Endodermal cell (in vitro differentiated cells): ENCODE measurements at regions not wholly inside any gene's neighbourhood (a gene's known extent, or its start where the extent isn't known, plus 50 kb on each side); places are given as distances from the start of the nearest gene placed in this dataset.

Experiments
- DNase-seq: peaks from one replicate; pipeline ENCODE4 v3.0.0-alpha.2; 2017
- H3K27ac ChIP-seq: 2 replicates; pipeline ENCODE4 v1.5.1; 2013; ENCODE audit warnings: mild to moderate bottlenecking, low read depth, low read length, moderate library complexity
- H3K27me3 ChIP-seq: 2 replicates; pipeline ENCODE4 v1.6.1; 2013; ENCODE audit warnings: mild to moderate bottlenecking, low read length, moderate library complexity; ENCODE audit not compliant: insufficient read depth, control insufficient read depth, poor library complexity, severe bottlenecking
- H3K36me3 ChIP-seq: 2 replicates; pipeline ENCODE4 v1.7.0; 2013; ENCODE audit warnings: mild to moderate bottlenecking, low read length, moderate library complexity; ENCODE audit not compliant: control insufficient read depth, insufficient read depth
- H3K4me1 ChIP-seq: one replicate; pipeline ENCODE4 v1.7.0; 2013; ENCODE audit warnings: low read length; ENCODE audit not compliant: control insufficient read depth, insufficient read depth
- H3K4me3 ChIP-seq: 2 replicates; pipeline ENCODE4 v1.5.1; 2013; ENCODE audit warnings: mild to moderate bottlenecking, low read length, moderate library complexity
- H3K9ac ChIP-seq: 2 replicates; pipeline ENCODE4 v1.6.1; 2013; ENCODE audit warnings: mild to moderate bottlenecking, low read length, moderate library complexity; ENCODE audit not compliant: poor library complexity, severe bottlenecking; ENCODE audit errors: extremely low read depth
- H3K9me3 ChIP-seq: 2 replicates; pipeline ENCODE4 v1.6.1; 2013; ENCODE audit warnings: mild to moderate bottlenecking, low read length, moderate library complexity; ENCODE audit not compliant: control insufficient read depth
- H3K27ac Mint-ChIP-seq: 2 replicates; pipeline ENCODE4 v1.8.0; 2020; ENCODE audit warnings: mixed read lengths
- H3K27me3 Mint-ChIP-seq: 2 replicates; pipeline ENCODE4 v1.8.0; 2021; ENCODE audit warnings: mild to moderate bottlenecking, mixed read lengths; ENCODE audit not compliant: insufficient read depth
- H3K36me3 Mint-ChIP-seq: 2 replicates; pipeline ENCODE4 v1.8.0; 2020; ENCODE audit warnings: low read depth, mixed read lengths
- H3K4me1 Mint-ChIP-seq: 2 replicates; pipeline ENCODE4 v1.8.0; 2020; ENCODE audit warnings: mixed read lengths
- H3K4me3 Mint-ChIP-seq: 2 replicates; pipeline ENCODE4 v1.8.0; 2020; ENCODE audit warnings: mild to moderate bottlenecking, moderate library complexity, mixed read lengths
- H3K9me3 Mint-ChIP-seq: 2 replicates; pipeline ENCODE4 v1.8.0; 2020; ENCODE audit warnings: mild to moderate bottlenecking, mixed read lengths
- WGBS, 2 experiments: methylation state at CpG; one replicate each; pipeline versions ENCODE4 v1.1.5 to v1.1.7; 2013; ENCODE audit warnings: missing lambda C conversion rate in 2 of 2, mixed read lengths in 1 of 2; ENCODE audit not compliant: insufficient coverage in 1 of 2, insufficient read length in 1 of 2; 5-methylcytosine and 5-hydroxymethylcytosine counted together
- TF ChIP-seq, protein P1 (sequence below): fragments of 200-600 bp; sonication (generic); conservative IDR thresholded peaks from 2 replicates; pipeline ENCODE4 v1.5.0; 2021; ENCODE audit warnings: antibody characterized with exemption, mild to moderate bottlenecking

DNA sequence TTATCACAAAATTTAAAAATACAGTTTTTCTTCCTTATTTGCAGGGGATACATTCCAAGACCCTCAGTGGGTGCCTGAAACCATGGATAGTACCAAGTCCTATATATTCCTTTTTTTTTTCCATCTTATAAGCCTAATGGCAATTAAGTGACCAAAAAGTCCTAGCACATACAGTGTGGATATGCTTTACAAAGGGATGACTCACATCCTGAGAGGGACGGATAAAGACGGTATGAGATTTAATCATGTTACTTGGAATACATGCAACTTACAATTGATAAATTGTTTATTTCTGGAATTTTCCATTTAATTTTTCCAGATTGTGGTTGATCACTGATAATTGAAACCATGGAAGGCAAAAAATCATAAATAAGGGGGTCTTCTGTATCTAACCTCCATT is 181.2 kb upstream of the BRINP3 start:
- Mint-ChIP-seq H3K4me3 (no peak overlapping the region), H3K27me3 (no peaks in the 10 kb centered on the region), H3K4me1 (no peaks in the 10 kb centered on the region), H3K36me3 (no peaks in the 10 kb centered on the region), H3K27ac (no peak overlapping the region), H3K9me3 (no peaks in the 10 kb centered on the region)
- no peaks in the 10 kb centered on the region for H3K4me1 ChIP-seq
- no peaks in the 10 kb centered on the region for H3K36me3 ChIP-seq
- WGBS, 2 experiments = 87% methylated on average over 2 of the region's 2 CpGs; no CpG with 5 or more reads in 1 of the 2 experiments
- no peak overlapping the region for H3K9ac ChIP-seq
- TF ChIP-seq, protein P1, sequence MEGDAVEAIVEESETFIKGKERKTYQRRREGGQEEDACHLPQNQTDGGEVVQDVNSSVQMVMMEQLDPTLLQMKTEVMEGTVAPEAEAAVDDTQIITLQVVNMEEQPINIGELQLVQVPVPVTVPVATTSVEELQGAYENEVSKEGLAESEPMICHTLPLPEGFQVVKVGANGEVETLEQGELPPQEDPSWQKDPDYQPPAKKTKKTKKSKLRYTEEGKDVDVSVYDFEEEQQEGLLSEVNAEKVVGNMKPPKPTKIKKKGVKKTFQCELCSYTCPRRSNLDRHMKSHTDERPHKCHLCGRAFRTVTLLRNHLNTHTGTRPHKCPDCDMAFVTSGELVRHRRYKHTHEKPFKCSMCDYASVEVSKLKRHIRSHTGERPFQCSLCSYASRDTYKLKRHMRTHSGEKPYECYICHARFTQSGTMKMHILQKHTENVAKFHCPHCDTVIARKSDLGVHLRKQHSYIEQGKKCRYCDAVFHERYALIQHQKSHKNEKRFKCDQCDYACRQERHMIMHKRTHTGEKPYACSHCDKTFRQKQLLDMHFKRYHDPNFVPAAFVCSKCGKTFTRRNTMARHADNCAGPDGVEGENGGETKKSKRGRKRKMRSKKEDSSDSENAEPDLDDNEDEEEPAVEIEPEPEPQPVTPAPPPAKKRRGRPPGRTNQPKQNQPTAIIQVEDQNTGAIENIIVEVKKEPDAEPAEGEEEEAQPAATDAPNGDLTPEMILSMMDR = no peak
- H3K27ac ChIP-seq = no peak overlapping the region
- H3K27me3 ChIP-seq = no peaks in the 10 kb centered on the region
- no peak for DNase-seq
- H3K4me3 ChIP-seq = no peak overlapping the region
- no peaks in the 10 kb centered on the region for H3K9me3 ChIP-seq

DNA sequence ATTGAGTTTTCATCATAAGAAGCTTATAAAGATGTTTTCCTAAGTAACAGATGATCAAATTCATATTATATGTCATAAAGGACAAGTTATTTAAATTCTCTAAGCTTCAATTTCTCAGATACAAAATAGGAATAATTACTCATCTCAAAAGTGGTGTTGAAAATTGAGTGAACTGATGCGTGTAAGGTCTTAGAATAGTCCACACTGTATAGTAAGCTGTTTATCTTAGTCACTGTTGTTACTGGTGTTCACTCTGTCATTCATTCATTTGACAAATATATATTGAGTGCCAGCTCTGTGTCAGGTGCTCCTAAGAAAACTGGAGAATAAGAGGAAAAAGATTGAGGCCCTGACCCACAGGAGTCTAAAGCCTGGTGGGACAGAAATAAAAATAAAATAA is 186.3 kb upstream of the BRINP3 start:
- Histone ChIP-seq H3K4me3 (no peak overlapping the region), H3K4me1 (no peaks in the 10 kb centered on the region), H3K27me3 (no peaks in the 10 kb centered on the region), H3K9me3 (no peaks in the 10 kb centered on the region), H3K9ac (no peak overlapping the region), H3K27ac (no peak overlapping the region), H3K36me3 (no peaks in the 10 kb centered on the region)
- H3K4me1 Mint-ChIP-seq = no peaks in the 10 kb centered on the region
- TF ChIP-seq, protein P1 = no peak
- no peak for DNase-seq
- H3K4me3 Mint-ChIP-seq = no peak overlapping the region
- 100% methylated on average over 1 of the region's 1 CpG for WGBS, 2 experiments
- H3K27me3 Mint-ChIP-seq = no peaks in the 10 kb centered on the region
- no peaks in the 10 kb centered on the region for H3K36me3 Mint-ChIP-seq
- no peak overlapping the region for H3K27ac Mint-ChIP-seq
- H3K9me3 Mint-ChIP-seq = no peaks in the 10 kb centered on the region

DNA sequence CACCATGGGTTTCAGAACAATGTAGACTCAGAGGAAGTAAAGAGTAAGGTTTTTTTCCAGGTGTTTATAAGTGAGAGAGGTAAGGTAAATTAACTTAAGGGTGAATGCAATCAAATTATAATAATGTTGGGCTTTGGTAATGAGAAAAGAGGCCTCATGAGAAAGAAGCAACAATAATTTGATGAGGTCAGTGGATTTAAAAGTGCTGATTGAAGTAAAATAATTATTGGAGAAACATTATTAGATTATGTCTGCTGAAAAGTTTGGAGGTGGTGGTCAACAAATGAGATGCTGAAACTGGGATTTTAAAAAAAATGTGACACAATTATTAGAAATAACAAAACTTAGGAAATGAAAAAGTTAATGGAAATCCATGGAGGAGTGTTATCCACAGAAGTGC is 187.4 kb upstream of the BRINP3 start:
- no peaks in the 10 kb centered on the region for H3K9me3 Mint-ChIP-seq
- Histone ChIP-seq H3K9me3 (no peaks in the 10 kb centered on the region), H3K27me3 (no peaks in the 10 kb centered on the region), H3K4me3 (no peak overlapping the region), H3K27ac (no peak overlapping the region), H3K4me1 (no peaks in the 10 kb centered on the region), H3K36me3 (no peaks in the 10 kb centered on the region), H3K9ac (no peak overlapping the region)
- no peaks in the 10 kb centered on the region for H3K36me3 Mint-ChIP-seq
- H3K27ac Mint-ChIP-seq = no peak overlapping the region
- no peaks in the 10 kb centered on the region for H3K27me3 Mint-ChIP-seq
- TF ChIP-seq, protein P1 = no peak
- H3K4me1 Mint-ChIP-seq = no peaks in the 10 kb centered on the region
- no peak overlapping the region for H3K4me3 Mint-ChIP-seq
- DNase-seq = no peak
